Glutamatergic neuron (in vitro differentiated cells): ENCODE measurements at regions not wholly inside any gene's neighbourhood (a gene's known extent, or its start where the extent isn't known, plus 50 kb on each side); places are given as distances from the start of the nearest gene placed in this dataset.

Experiments used
- DNase-seq: peaks from one replicate; pipeline ENCODE4 v3.0.0; 2022
- H3K27ac Mint-ChIP-seq: one replicate; pipeline ENCODE4 v1.8.0; 2020; ENCODE audit warnings: mild to moderate bottlenecking, mixed read lengths, inconsistent platforms; ENCODE audit not compliant: unreplicated experiment
- H3K27me3 Mint-ChIP-seq: one replicate; pipeline ENCODE4 v1.8.0; 2020; ENCODE audit warnings: mild to moderate bottlenecking, moderate library complexity, mixed read lengths, inconsistent platforms; ENCODE audit not compliant: unreplicated experiment
- H3K36me3 Mint-ChIP-seq: one replicate; pipeline ENCODE4 v1.8.0; 2020; ENCODE audit warnings: mild to moderate bottlenecking, mixed read lengths, inconsistent platforms; ENCODE audit not compliant: unreplicated experiment
- H3K4me1 Mint-ChIP-seq: one replicate; pipeline ENCODE4 v1.8.0; 2020; ENCODE audit warnings: mild to moderate bottlenecking, low read depth, mixed read lengths, inconsistent platforms; ENCODE audit not compliant: unreplicated experiment
- H3K4me3 Mint-ChIP-seq: one replicate; pipeline ENCODE4 v1.8.0; 2020; ENCODE audit warnings: mild to moderate bottlenecking, mixed read lengths, inconsistent platforms; ENCODE audit not compliant: unreplicated experiment
- H3K9me3 Mint-ChIP-seq: one replicate; pipeline ENCODE4 v1.8.0; 2020; ENCODE audit warnings: mild to moderate bottlenecking, moderate library complexity, mixed read lengths, inconsistent platforms; ENCODE audit not compliant: unreplicated experiment
- CTCF ChIP-seq: fragments of 200-600 bp; sonication (generic); IDR thresholded peaks from one replicate; pipeline ENCODE4 v1.5.0; 2021; ENCODE audit not compliant: partially characterized antibody, unreplicated experiment

- peaks cover 4% of the 10 kb centered on the region for H3K4me1 Mint-ChIP-seq
- H3K27me3 Mint-ChIP-seq, result peaks cover 1% of the 10 kb centered on the region
- no peak overlapping the region for H3K4me3 Mint-ChIP-seq
- DNase-seq, result no peak
- peaks cover 22% of the 10 kb centered on the region for H3K36me3 Mint-ChIP-seq
- no peak overlapping the region for H3K27ac Mint-ChIP-seq
- no peak for TF ChIP-seq CTCF
- peaks cover 8% of the 10 kb centered on the region for H3K9me3 Mint-ChIP-seq
Observed at GRCh38 chr9:134989206-134990065, 71.7 kb upstream of the FCN1 start.

- no peak for DNase-seq
- Mint-ChIP-seq H3K27ac (no peak overlapping the region), H3K9me3 (peaks cover 5% of the 10 kb centered on the region), H3K27me3 (peaks cover 8% of the 10 kb centered on the region), H3K36me3 (peaks cover 22% of the 10 kb centered on the region), H3K4me1 (no peaks in the 10 kb centered on the region), H3K4me3 (no peak overlapping the region)
- TF ChIP-seq CTCF, result no peak
Observed at GRCh38 chr9:134991808-134992754, 74.4 kb upstream of the FCN1 start.

- no peak for DNase-seq
- no peaks in the 10 kb centered on the region for H3K4me1 Mint-ChIP-seq
- H3K4me3 Mint-ChIP-seq, result no peak overlapping the region
- TF ChIP-seq CTCF, result no peak
- peaks cover 16% of the 10 kb centered on the region for H3K36me3 Mint-ChIP-seq
- H3K27me3 Mint-ChIP-seq, result peaks cover 8% of the 10 kb centered on the region
- H3K27ac Mint-ChIP-seq, result no peak overlapping the region
- peaks cover 5% of the 10 kb centered on the region for H3K9me3 Mint-ChIP-seq
Observed at GRCh38 chr9:134992755-134993124, 75.0 kb upstream of the FCN1 start.

GRCh38 chr9:134993416-134993815 lies 75.7 kb upstream of the FCN1 start:
- no peak overlapping the region for H3K4me3 Mint-ChIP-seq
- H3K9me3 Mint-ChIP-seq, result peaks cover 5% of the 10 kb centered on the region
- H3K27ac Mint-ChIP-seq, result no peak overlapping the region
- H3K27me3 Mint-ChIP-seq, result peaks cover 8% of the 10 kb centered on the region
- peaks cover 16% of the 10 kb centered on the region for H3K36me3 Mint-ChIP-seq
- DNase-seq, result no peak
- TF ChIP-seq CTCF, result no peak
- H3K4me1 Mint-ChIP-seq, result no peaks in the 10 kb centered on the region
